Activated CD8-positive, alpha-beta T cell treated with anti-CD3 and anti-CD28 coated beads for 36 hours (primary cell): ENCODE measurements at regions not wholly inside any gene's neighbourhood (a gene's known extent, or its start where the extent isn't known, plus 50 kb on each side); places are given as distances from the start of the nearest gene placed in this dataset.
A peak's percentile ranks its signal among the peaks of the same experiment; 100 is the strongest.

Experiments
- ATAC-seq: fragments of 200-7000 bp; cut with Tn5 transposase; one replicate; pipeline ENCODE4 v1.10.0; 2021; ENCODE audit warnings: mild to moderate bottlenecking, moderate library complexity
- CTCF ChIA-PET: fragments of 350-600 bp; sonication (Branson Sonifier 250); formaldehyde crosslinking; loops from one replicate; lab custom pipeline; 2021; ENCODE audit warnings: antibody characterized with exemption; lab: Charles Lee
- POLR2A ChIA-PET: fragments of 350-600 bp; sonication (Branson Sonifier 250); formaldehyde crosslinking; loops from one replicate; lab custom pipeline; 2021; ENCODE audit warnings: antibody characterized with exemption; lab: Charles Lee
- DNase-seq: peaks from one replicate; pipeline ENCODE4 v3.0.0-alpha.2; 2020
- H3K27ac Mint-ChIP-seq: one replicate; pipeline ENCODE4 v1.8.0; 2021; ENCODE audit warnings: mild to moderate bottlenecking, mixed read lengths
- H3K27me3 Mint-ChIP-seq: one replicate; pipeline ENCODE4 v1.8.0; 2021; ENCODE audit warnings: mixed read lengths
- H3K36me3 Mint-ChIP-seq: one replicate; pipeline ENCODE4 v1.8.0; 2021; ENCODE audit warnings: low read depth, mixed read lengths
- H3K4me1 Mint-ChIP-seq: one replicate; pipeline ENCODE4 v1.8.0; 2021; ENCODE audit warnings: low read depth, mixed read lengths
- H3K4me3 Mint-ChIP-seq: one replicate; pipeline ENCODE4 v1.8.0; 2021; ENCODE audit warnings: mild to moderate bottlenecking, moderate library complexity, mixed read lengths
- H3K9me3 Mint-ChIP-seq: one replicate; pipeline ENCODE4 v1.8.0; 2021; ENCODE audit warnings: mixed read lengths
- CTCF ChIP-seq: fragments of 200-600 bp; IDR thresholded peaks from one replicate; pipeline ENCODE4 v1.8.0; 2022; ENCODE audit warnings: antibody characterized with exemption, mild to moderate bottlenecking
- intact Hi-C: fragments of 100-400 bp; cut with micrococcal nuclease; formaldehyde crosslinking; loops from one replicate; pipeline ENCODE4 v1.10.0; 2022

- DNase-seq, result peak; percentile 51
- peak overlapping the region; percentile 28 for H3K4me3 Mint-ChIP-seq
Observed at GRCh38 chr6:160930547-160931377, 60.8 kb upstream of the MAP3K4 start.

GRCh38 chr6:160931378-160932310 lies 59.9 kb upstream of the MAP3K4 start:
- no peaks in the 10 kb centered on the region for H3K4me1 Mint-ChIP-seq
- TF ChIP-seq CTCF, result no peak
- ChIA-PET POLR2A (interaction anchor here (1.2 kb wide), 1 partner anchor 453 kb away, joined by 3 read pairs; no protein-coding TSS in a partner anchor), CTCF (interaction anchor here (0.6 to 13.4 kb wide), 26 partner anchors 8 to 448 kb away, joined by 3 to 259 read pairs (median 4); partner anchors contain the start of gene MAP3K4)
- no peak overlapping the region for H3K4me3 Mint-ChIP-seq
- H3K9me3 Mint-ChIP-seq, result no peaks in the 10 kb centered on the region
- H3K36me3 Mint-ChIP-seq, result no peaks in the 10 kb centered on the region
- ATAC-seq, result no peak
- no peak for DNase-seq
- intact Hi-C loops, result loop anchor here (10.0 kb wide), 1 partner anchor 183 kb away; no protein-coding TSS in a partner anchor
- H3K27ac Mint-ChIP-seq, result no peak overlapping the region
- peaks cover 28% of the 10 kb centered on the region for H3K27me3 Mint-ChIP-seq

More at GRCh38 chr6:160930547-160931377, 60.8 kb upstream of the MAP3K4 start:
- CTCF ChIA-PET, result interaction anchor here (0.6 to 13.4 kb wide), 29 partner anchors 9 to 449 kb away, joined by 3 to 259 read pairs (median 4); partner anchors contain the start of gene MAP3K4
- Mint-ChIP-seq H3K4me1 (no peaks in the 10 kb centered on the region), H3K36me3 (no peaks in the 10 kb centered on the region), H3K9me3 (no peaks in the 10 kb centered on the region), H3K27me3 (peaks cover 29% of the 10 kb centered on the region), H3K27ac (no peak overlapping the region)
- TF ChIP-seq CTCF, result peak; percentile 89
- intact Hi-C loops, result loop anchor here (1.0 to 10.0 kb wide), 2 partner anchors 184 to 441 kb away; no protein-coding TSS in a partner anchor
- ATAC-seq, result peak; percentile 73
- POLR2A ChIA-PET, result interaction anchor here (0.6 to 1.2 kb wide), 2 partner anchors 454 to 478 kb away, joined by 3 read pairs; no protein-coding TSS in a partner anchor

GRCh38 chr6:160933256-160933655 lies 58.3 kb upstream of the MAP3K4 start:
- CTCF ChIA-PET, result interaction anchor here (13.4 kb wide), 1 partner anchor 440 kb away, joined by 259 read pairs; no protein-coding TSS in a partner anchor
- ATAC-seq (no peak), DNase-seq (no peak)
- no peaks in the 10 kb centered on the region for H3K9me3 Mint-ChIP-seq
- intact Hi-C loops, result loop anchor here (10.0 kb wide), 1 partner anchor 182 kb away; no protein-coding TSS in a partner anchor
- POLR2A ChIA-PET, result no interaction called here
- no peak overlapping the region for H3K4me3 Mint-ChIP-seq
- peaks cover 30% of the 10 kb centered on the region for H3K27me3 Mint-ChIP-seq
- no peak for TF ChIP-seq CTCF
- no peaks in the 10 kb centered on the region for H3K36me3 Mint-ChIP-seq
- H3K27ac Mint-ChIP-seq, result no peak overlapping the region
- no peaks in the 10 kb centered on the region for H3K4me1 Mint-ChIP-seq

- ChIA-PET CTCF (interaction anchor here (13.4 kb wide), 1 partner anchor 439 kb away, joined by 259 read pairs; no protein-coding TSS in a partner anchor), POLR2A (interaction anchor here (0.7 kb wide), 1 partner anchor 9 kb away, joined by 4 read pairs; no protein-coding TSS in a partner anchor)
- no peak for ATAC-seq
- Mint-ChIP-seq H3K9me3 (no peaks in the 10 kb centered on the region), H3K27me3 (peaks cover 28% of the 10 kb centered on the region), H3K4me3 (no peak overlapping the region), H3K27ac (no peak overlapping the region), H3K4me1 (no peaks in the 10 kb centered on the region), H3K36me3 (no peaks in the 10 kb centered on the region)
- intact Hi-C loops, result loop anchor here (10.0 kb wide), 1 partner anchor 181 kb away; no protein-coding TSS in a partner anchor
- DNase-seq, result no peak
- no peak for TF ChIP-seq CTCF
Observed at GRCh38 chr6:160934157-160934556, 57.4 kb upstream of the MAP3K4 start.
